BJ (cell line): ENCODE measurements at regions not wholly inside any gene's neighbourhood (a gene's known extent, or its start where the extent isn't known, plus 50 kb on each side); places are given as distances from the start of the nearest gene placed in this dataset. TPM values are rescaled to one million over a fixed set of nuclear protein-coding genes. Genes with fewer than 3 reads are reported as not detected.

Experiments used
- CTCF ChIA-PET: fragments of 350-600 bp; formaldehyde crosslinking; extraction: SDS; loops from one replicate; lab custom pipeline; 2021; ENCODE audit warnings: antibody characterized with exemption, inconsistent platforms; lab: Yijun Ruan, JAX
- POLR2A ChIA-PET: fragments of 300-600 bp; sonication (Branson Sonifier 250); formaldehyde crosslinking; extraction: SDS; loops from one replicate; lab custom pipeline; 2021; ENCODE audit warnings: antibody characterized with exemption; lab: Charles Lee
- DNase-seq: peaks from one replicate; pipeline ENCODE4 v3.0.0-alpha.2; 2011; ENCODE audit warnings: low read depth
- H3K27me3 ChIP-seq: 2 replicates; pipeline ENCODE4 v1.6.0; 2011; ENCODE audit warnings: low read length; ENCODE audit not compliant: control insufficient read depth, insufficient read depth
- H3K36me3 ChIP-seq: 2 replicates; pipeline ENCODE4 v1.5.1; 2011; ENCODE audit warnings: low read length; ENCODE audit not compliant: control insufficient read depth, insufficient read depth
- H3K4me3 ChIP-seq: 2 replicates; pipeline ENCODE4 v1.5.1; 2011; ENCODE audit warnings: low read depth, mild to moderate bottlenecking, control low read depth, low read length
- small RNA-seq: library from RNA; depleted of rRNA; stranded (forward); fragments of <200 nt; gene quantifications from one replicate; pipeline ENCODE3, GENCODE V24; 2012; ENCODE audit warnings: low replicate concordance, low read depth; ENCODE audit not compliant: insufficient read length
- TF ChIP-seq, protein P1 (sequence below): IDR thresholded peaks from 2 replicates; pipeline ENCODE4 v1.5.1; 2011; ENCODE audit warnings: low read depth, mild to moderate bottlenecking, control low read depth, inconsistent platforms, low read length, moderate library complexity; ENCODE audit not compliant: insufficient read depth

DNA sequence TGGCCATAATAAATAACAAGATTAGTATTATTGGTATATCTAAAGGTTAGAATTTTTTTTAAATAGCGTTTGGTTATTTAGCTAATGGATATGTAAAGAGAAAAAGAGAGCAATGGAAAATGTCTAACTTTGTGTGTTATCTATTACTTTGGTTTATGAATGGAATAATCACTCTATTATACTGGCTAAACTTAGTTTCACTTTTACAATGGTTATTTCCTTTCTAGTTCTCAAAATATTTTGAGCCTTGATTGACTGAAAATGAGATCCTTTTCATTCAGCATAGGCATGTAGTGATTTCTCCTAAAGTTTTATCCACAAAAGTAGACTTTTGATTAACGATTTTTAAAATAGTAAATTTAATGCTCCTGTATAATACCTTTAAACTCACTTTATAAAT, 51.6 kb upstream of the MLIP start:
- POLR2A ChIA-PET = no interaction called here
- CTCF ChIA-PET = interaction anchor here (1.6 kb wide), 1 partner anchor 13 kb away, joined by 5 read pairs; no protein-coding TSS in a partner anchor

DNA sequence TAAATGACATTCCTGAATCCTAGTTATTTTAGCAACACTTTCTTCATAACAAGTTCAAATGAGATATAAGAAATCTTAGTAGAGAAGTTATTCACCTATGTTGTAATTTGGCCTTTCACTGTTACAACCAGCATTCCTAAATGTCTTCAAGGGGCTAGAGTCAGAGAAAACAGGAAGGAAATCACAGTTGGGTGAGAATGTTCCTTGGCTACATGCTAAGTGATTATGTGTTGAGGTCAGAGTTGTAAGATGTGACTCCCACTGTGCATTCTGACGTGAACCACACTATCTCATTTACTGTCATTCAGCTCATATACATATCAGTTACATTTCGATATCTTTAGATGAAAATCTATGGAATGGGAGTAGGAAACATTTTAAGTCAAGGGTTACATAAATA, 51.0 kb upstream of the MLIP start:
- H3K36me3 ChIP-seq = no peaks in the 10 kb centered on the region
- DNase-seq = no peak
- ChIA-PET CTCF (interaction anchor here (1.6 kb wide), 1 partner anchor 12 kb away, joined by 5 read pairs; no protein-coding TSS in a partner anchor), POLR2A (no interaction called here)
- TF ChIP-seq, protein P1, sequence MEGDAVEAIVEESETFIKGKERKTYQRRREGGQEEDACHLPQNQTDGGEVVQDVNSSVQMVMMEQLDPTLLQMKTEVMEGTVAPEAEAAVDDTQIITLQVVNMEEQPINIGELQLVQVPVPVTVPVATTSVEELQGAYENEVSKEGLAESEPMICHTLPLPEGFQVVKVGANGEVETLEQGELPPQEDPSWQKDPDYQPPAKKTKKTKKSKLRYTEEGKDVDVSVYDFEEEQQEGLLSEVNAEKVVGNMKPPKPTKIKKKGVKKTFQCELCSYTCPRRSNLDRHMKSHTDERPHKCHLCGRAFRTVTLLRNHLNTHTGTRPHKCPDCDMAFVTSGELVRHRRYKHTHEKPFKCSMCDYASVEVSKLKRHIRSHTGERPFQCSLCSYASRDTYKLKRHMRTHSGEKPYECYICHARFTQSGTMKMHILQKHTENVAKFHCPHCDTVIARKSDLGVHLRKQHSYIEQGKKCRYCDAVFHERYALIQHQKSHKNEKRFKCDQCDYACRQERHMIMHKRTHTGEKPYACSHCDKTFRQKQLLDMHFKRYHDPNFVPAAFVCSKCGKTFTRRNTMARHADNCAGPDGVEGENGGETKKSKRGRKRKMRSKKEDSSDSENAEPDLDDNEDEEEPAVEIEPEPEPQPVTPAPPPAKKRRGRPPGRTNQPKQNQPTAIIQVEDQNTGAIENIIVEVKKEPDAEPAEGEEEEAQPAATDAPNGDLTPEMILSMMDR = no peak
- no peak overlapping the region for H3K4me3 ChIP-seq
- no peaks in the 10 kb centered on the region for H3K27me3 ChIP-seq

More for the DNA sequence above, 51.6 kb upstream of the MLIP start:
- Histone ChIP-seq H3K4me3 (no peak overlapping the region), H3K36me3 (no peaks in the 10 kb centered on the region), H3K27me3 (no peaks in the 10 kb centered on the region)
- no peak for DNase-seq
- TF ChIP-seq, protein P1 = no peak

Small RNA genes in the stretch of these regions (small RNA-seq; reads per million reads assigned to genes)
- gene ERHP2 = not detected
